ENCODE measurements at regions not wholly inside any gene's neighbourhood (a gene's known extent, or its start where the extent isn't known, plus 50 kb on each side); places are given as distances from the start of the nearest gene placed in this dataset.

DNA sequence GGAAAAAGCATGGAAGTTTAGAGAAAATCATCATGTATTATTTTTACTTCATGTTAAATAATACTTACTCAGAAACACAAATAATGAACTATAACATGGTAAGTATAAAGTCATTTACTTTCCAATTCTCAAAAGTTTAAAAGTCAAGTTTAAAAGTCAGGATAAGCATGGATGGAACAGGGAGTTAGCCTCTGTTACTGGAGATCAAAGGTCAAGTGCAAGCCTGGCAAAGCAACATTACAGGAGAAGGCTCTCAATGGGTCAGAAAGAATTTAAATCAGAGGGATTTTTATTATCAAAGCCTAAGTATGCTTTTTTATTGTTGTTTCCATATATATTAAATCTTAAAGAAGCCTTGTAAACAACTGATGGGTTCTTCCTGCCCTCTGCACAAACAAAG, 505.4 kb downstream of the KCNA4 start:
- TF ChIP-seq, protein P1, sequence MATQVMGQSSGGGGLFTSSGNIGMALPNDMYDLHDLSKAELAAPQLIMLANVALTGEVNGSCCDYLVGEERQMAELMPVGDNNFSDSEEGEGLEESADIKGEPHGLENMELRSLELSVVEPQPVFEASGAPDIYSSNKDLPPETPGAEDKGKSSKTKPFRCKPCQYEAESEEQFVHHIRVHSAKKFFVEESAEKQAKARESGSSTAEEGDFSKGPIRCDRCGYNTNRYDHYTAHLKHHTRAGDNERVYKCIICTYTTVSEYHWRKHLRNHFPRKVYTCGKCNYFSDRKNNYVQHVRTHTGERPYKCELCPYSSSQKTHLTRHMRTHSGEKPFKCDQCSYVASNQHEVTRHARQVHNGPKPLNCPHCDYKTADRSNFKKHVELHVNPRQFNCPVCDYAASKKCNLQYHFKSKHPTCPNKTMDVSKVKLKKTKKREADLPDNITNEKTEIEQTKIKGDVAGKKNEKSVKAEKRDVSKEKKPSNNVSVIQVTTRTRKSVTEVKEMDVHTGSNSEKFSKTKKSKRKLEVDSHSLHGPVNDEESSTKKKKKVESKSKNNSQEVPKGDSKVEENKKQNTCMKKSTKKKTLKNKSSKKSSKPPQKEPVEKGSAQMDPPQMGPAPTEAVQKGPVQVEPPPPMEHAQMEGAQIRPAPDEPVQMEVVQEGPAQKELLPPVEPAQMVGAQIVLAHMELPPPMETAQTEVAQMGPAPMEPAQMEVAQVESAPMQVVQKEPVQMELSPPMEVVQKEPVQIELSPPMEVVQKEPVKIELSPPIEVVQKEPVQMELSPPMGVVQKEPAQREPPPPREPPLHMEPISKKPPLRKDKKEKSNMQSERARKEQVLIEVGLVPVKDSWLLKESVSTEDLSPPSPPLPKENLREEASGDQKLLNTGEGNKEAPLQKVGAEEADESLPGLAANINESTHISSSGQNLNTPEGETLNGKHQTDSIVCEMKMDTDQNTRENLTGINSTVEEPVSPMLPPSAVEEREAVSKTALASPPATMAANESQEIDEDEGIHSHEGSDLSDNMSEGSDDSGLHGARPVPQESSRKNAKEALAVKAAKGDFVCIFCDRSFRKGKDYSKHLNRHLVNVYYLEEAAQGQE (IDR thresholded peaks at IDR 0.05; ENCODE audit: insufficient read depth in 1 of 2, low read depth in 2 of 2, low read length in 1 of 2): no peak
- no peak for TF ChIP-seq TCF7L2 (IDR thresholded peaks at IDR 0.05; ENCODE audit: low read depth, low read length)
- no peak for TF ChIP-seq POLR2AphosphoS5 (IDR thresholded peaks at IDR 0.05; ENCODE audit: low read depth, low read length)
